SK-N-SH (cell line): ENCODE measurements at regions not wholly inside any gene's neighbourhood (a gene's known extent, or its start where the extent isn't known, plus 50 kb on each side); places are given as distances from the start of the nearest gene placed in this dataset.

ENCODE experiments used
- CTCF ChIA-PET: fragments of 300-600, 350-600 bp; formaldehyde crosslinking; extraction: SDS; loops from one replicate; lab custom pipeline; 2021; lab: Yijun Ruan, JAX
- POLR2A ChIA-PET: fragments of 350-600 bp; sonication (Branson Sonifier 250); formaldehyde crosslinking; extraction: SDS; loops from one replicate; lab custom pipeline; 2020; ENCODE audit warnings: antibody characterized with exemption, inconsistent platforms; lab: Yijun Ruan, JAX
- DNase-seq: peaks from one replicate; pipeline ENCODE4 v3.0.0; 2012
- H2AFZ ChIP-seq: fragments of 200-600 bp; sonication (generic); 2 replicates; pipeline ENCODE4 v1.8.1; 2016; ENCODE audit warnings: antibody characterized with exemption, mild to moderate bottlenecking, low read depth
- H3F3A ChIP-seq: fragments of 200-600 bp; sonication (generic); replicated peaks from 2 replicates; pipeline ENCODE3; 2016; ENCODE audit warnings: antibody characterized with exemption, mild to moderate bottlenecking; ENCODE audit not compliant: insufficient read depth
- H3K27ac ChIP-seq, 2 experiments: fragments of 200-500 bp in 1 of 2; fragments of 200-600 bp in 1 of 2; sonication (Bioruptor generic) in 1 of 2; sonication (generic), shearing (Covaris generic) in 1 of 2; 2 replicates each; pipeline versions ENCODE4 v1.5.1 to v1.6.1; 2014 to 2016; ENCODE audit warnings: low read depth in 2 of 2, inconsistent platforms in 1 of 2, low read length in 1 of 2, mild to moderate bottlenecking in 1 of 2, mixed read lengths in 1 of 2
- H3K27me3 ChIP-seq: fragments of 200-600 bp; sonication (generic), shearing (Covaris generic); 2 replicates; pipeline ENCODE4 v1.6.1; 2016; ENCODE audit warnings: mixed run types; ENCODE audit not compliant: insufficient read depth
- H3K36me3 ChIP-seq, 2 experiments: fragments of 200-500 bp in 1 of 2; fragments of 200-600 bp in 1 of 2; sonication (Bioruptor generic) in 1 of 2; sonication (generic) in 1 of 2; replicated peaks in 1 of 2; 2 replicates each; pipeline versions ENCODE3 to v1.5.1; 2014 to 2016; ENCODE audit warnings: low read length in 1 of 2, mild to moderate bottlenecking in 1 of 2; ENCODE audit not compliant: insufficient read depth in 2 of 2, control insufficient read depth in 1 of 2
- H3K4me1 ChIP-seq, 2 experiments: fragments of 200-500 bp in 1 of 2; fragments of 200-600 bp in 1 of 2; sonication (Bioruptor generic) in 1 of 2; sonication (generic), shearing (Covaris generic) in 1 of 2; 2 replicates each; pipeline versions ENCODE4 v1.5.1 to v1.6.1; 2014 to 2016; ENCODE audit warnings: low read depth in 1 of 2, low read length in 1 of 2, mixed run types in 1 of 2; ENCODE audit not compliant: insufficient read depth in 2 of 2, control insufficient read depth in 1 of 2
- H3K4me2 ChIP-seq: fragments of 200-600 bp; sonication (generic), shearing (Covaris generic); 2 replicates; pipeline ENCODE4 v1.6.1; 2017; ENCODE audit warnings: mixed run types
- H3K4me3 ChIP-seq, 2 experiments: fragments of 200-500 bp in 1 of 2; fragments of 200-600 bp in 1 of 2; sonication (Bioruptor generic) in 1 of 2; sonication (generic), shearing (Covaris generic) in 1 of 2; 2 replicates each; pipeline versions ENCODE4 v1.5.1 to v1.8.1; 2014 to 2016; ENCODE audit warnings: low read depth in 2 of 2, inconsistent platforms in 1 of 2, low read length in 1 of 2, mild to moderate bottlenecking in 1 of 2, mixed read lengths in 1 of 2, moderate library complexity in 1 of 2
- H3K79me2 ChIP-seq: fragments of 200-600 bp; sonication (generic); 2 replicates; pipeline ENCODE4 v1.8.1; 2017; ENCODE audit warnings: mild to moderate bottlenecking; ENCODE audit not compliant: insufficient read depth
- H3K9ac ChIP-seq: fragments of 200-600 bp; sonication (generic); 2 replicates; pipeline ENCODE4 v1.6.1; 2017; ENCODE audit warnings: mixed run types
- H3K9me2 ChIP-seq: fragments of 200-600 bp; sonication (generic); 2 replicates; pipeline ENCODE4 v1.6.1; 2017; ENCODE audit warnings: mixed run types
- H3K9me3 ChIP-seq: fragments of 200-600 bp; sonication (generic); 2 replicates; pipeline ENCODE4 v1.6.1; 2017; ENCODE audit warnings: mixed run types, mild to moderate bottlenecking, moderate library complexity
- H4K20me1 ChIP-seq: fragments of 200-600 bp; sonication (generic); 2 replicates; pipeline ENCODE4 v1.6.1; 2017; ENCODE audit warnings: mild to moderate bottlenecking, mixed run types; ENCODE audit not compliant: insufficient read depth
- ELF1 ChIP-seq: IDR thresholded peaks from 2 replicates; pipeline ENCODE4 v1.4.0; 2012
- EP300 ChIP-seq, 2 experiments: IDR thresholded peaks; 2 replicates each; pipeline versions ENCODE4 v1.4.0 to v1.6.1; 2012; ENCODE audit warnings: borderline replicate concordance in 1 of 2, low read depth in 1 of 2, low read length in 1 of 2
- EZH2phosphoT487 ChIP-seq: fragments of 200-600 bp; sonication (generic); IDR thresholded peaks from 2 replicates; pipeline ENCODE4 v1.6.1; 2017; ENCODE audit warnings: low read depth, mixed run types, mild to moderate bottlenecking, antibody characterized with exemption, moderate library complexity, borderline replicate concordance
- FOSL2 ChIP-seq: IDR thresholded peaks from 2 replicates; pipeline ENCODE4 v1.4.0; 2012; ENCODE audit warnings: low read depth, mild to moderate bottlenecking, moderate library complexity, borderline replicate concordance
- FOXJ3 ChIP-seq: sonication (generic); formaldehyde crosslinking; IDR thresholded peaks from 2 replicates; pipeline ENCODE4 v1.5.1; 2020; ENCODE audit warnings: mild to moderate bottlenecking, missing genetic modification reagents
- GATA2 ChIP-seq: sonication (generic); formaldehyde crosslinking; IDR thresholded peaks from 2 replicates; pipeline ENCODE4 v1.5.0; 2020; ENCODE audit warnings: mild to moderate bottlenecking, missing genetic modification reagents
- MEF2A ChIP-seq: IDR thresholded peaks from 2 replicates; pipeline ENCODE4 v1.4.0; 2012; ENCODE audit warnings: low read depth, borderline replicate concordance
- MXI1 ChIP-seq: IDR thresholded peaks from 2 replicates; pipeline ENCODE4 v1.6.1; 2012; ENCODE audit warnings: mild to moderate bottlenecking, low read depth, low read length, improper control_type of control experiment
- NFIC ChIP-seq: IDR thresholded peaks from 2 replicates; pipeline ENCODE4 v1.4.0; 2012; ENCODE audit warnings: borderline replicate concordance
- NRF1 ChIP-seq: IDR thresholded peaks from 2 replicates; pipeline ENCODE4 v1.6.1; 2012; ENCODE audit warnings: low read depth, mild to moderate bottlenecking, low read length
- RCOR1 ChIP-seq: fragments of 150-350 bp; IDR thresholded peaks from 2 replicates; pipeline ENCODE4 v1.6.1; 2017; ENCODE audit warnings: antibody characterized with exemption, low read length
- RXRA ChIP-seq: IDR thresholded peaks from 2 replicates; pipeline ENCODE4 v1.4.0; 2012; ENCODE audit warnings: low read depth, mild to moderate bottlenecking, borderline replicate concordance
- SIN3A ChIP-seq: IDR thresholded peaks from 2 replicates; pipeline ENCODE4 v1.6.1; 2012; ENCODE audit warnings: low read depth, mild to moderate bottlenecking, low read length, moderate library complexity, borderline replicate concordance
- TAF1 ChIP-seq: IDR thresholded peaks from 2 replicates; pipeline ENCODE4 v1.6.1; 2012; ENCODE audit warnings: low read depth, mild to moderate bottlenecking, low read length, moderate library complexity, borderline replicate concordance
- TCF12 ChIP-seq: IDR thresholded peaks from 2 replicates; pipeline ENCODE4 v1.4.0; 2012
- WGBS: methylation state at CpG from one replicate; pipeline ENCODE4 v1.1.6; 2017; ENCODE audit warnings: low lambda C conversion rate; 5-methylcytosine and 5-hydroxymethylcytosine counted together
- TF ChIP-seq, protein P1 (sequence below): IDR thresholded peaks from 2 replicates; pipeline ENCODE4 v1.4.0; 2012; ENCODE audit warnings: low read depth
- TF ChIP-seq, protein P2 (sequence below): fragments of 150-350 bp; IDR thresholded peaks from 2 replicates; pipeline ENCODE4 v1.6.1; 2017; ENCODE audit warnings: antibody characterized with exemption, low read length, low read depth, borderline replicate concordance
- TF ChIP-seq, protein P3 (sequence below): fragments of 200-600 bp; sonication (generic); IDR thresholded peaks from 2 replicates; pipeline ENCODE4 v1.6.1; 2017; ENCODE audit warnings: antibody characterized with exemption, mild to moderate bottlenecking, moderate library complexity

DNA sequence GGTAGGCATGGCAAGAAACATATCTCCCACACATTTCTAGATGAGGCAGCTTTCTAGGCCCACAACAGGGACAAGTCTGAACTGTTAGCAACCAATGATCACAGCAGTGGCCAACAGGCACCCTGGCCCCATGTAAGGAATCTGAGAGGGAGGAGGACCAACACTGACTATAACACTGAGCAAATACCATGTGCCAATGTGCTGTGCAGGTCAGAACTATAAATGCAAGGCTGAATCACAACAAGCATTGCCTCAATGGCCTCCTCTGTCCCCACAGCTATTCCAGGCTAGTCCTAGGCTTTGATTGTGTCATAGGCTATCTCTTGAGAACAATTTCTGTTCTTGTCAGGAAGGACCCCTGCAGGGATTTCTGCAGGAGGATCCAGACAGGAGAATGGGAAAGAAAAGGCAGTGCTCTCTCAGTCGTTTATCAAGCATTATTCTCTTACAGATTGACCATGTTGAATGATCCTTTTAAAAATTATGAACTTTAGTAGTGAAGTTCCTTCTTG is 221.2 kb downstream of the TLE1 start:
- Histone ChIP-seq H3K27me3 (no peaks in the 10 kb centered on the region), H3K4me2 (no peak overlapping the region), H3K79me2 (no peaks in the 10 kb centered on the region), H3K9ac (no peak overlapping the region), H3K36me3 (no peaks in the 10 kb centered on the region), H3K4me1 (no peaks in the 10 kb centered on the region; a peak in 1 of 4 replicates), H4K20me1 (no peaks in the 10 kb centered on the region), H3K27ac (no peak overlapping the region), H2AFZ (no peak overlapping the region), H3K4me3 (no peak overlapping the region), H3F3A (no peaks in the 10 kb centered on the region), H3K9me3 (no peaks in the 10 kb centered on the region), H3K9me2 (no peaks in the 10 kb centered on the region)
- ChIA-PET POLR2A (no interaction called here), CTCF (no interaction called here)
- WGBS = 38% methylated on average over 1 of the region's 1 CpG
- DNase-seq = no peak
- TF ChIP-seq MEF2A (no peak), FOXJ3 (CRISPR knock-in tag) (no peak), RCOR1 (no peak), ELF1 (no peak), SIN3A (no peak), EP300 (IDR thresholded peaks at IDR 0.05; ENCODE audit: borderline replicate concordance in 1 of 2, low read depth in 1 of 2, low read length in 1 of 2) (no peak), RXRA (no peak), TCF12 (no peak), NFIC (no peak), NRF1 (no peak), GATA2 (no peak), TAF1 (no peak)
- TF ChIP-seq, protein P1, sequence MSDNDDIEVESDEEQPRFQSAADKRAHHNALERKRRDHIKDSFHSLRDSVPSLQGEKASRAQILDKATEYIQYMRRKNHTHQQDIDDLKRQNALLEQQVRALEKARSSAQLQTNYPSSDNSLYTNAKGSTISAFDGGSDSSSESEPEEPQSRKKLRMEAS = no peak
- TF ChIP-seq, protein P2, sequence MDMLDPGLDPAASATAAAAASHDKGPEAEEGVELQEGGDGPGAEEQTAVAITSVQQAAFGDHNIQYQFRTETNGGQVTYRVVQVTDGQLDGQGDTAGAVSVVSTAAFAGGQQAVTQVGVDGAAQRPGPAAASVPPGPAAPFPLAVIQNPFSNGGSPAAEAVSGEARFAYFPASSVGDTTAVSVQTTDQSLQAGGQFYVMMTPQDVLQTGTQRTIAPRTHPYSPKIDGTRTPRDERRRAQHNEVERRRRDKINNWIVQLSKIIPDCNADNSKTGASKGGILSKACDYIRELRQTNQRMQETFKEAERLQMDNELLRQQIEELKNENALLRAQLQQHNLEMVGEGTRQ = no peak
- TF ChIP-seq, protein P3, sequence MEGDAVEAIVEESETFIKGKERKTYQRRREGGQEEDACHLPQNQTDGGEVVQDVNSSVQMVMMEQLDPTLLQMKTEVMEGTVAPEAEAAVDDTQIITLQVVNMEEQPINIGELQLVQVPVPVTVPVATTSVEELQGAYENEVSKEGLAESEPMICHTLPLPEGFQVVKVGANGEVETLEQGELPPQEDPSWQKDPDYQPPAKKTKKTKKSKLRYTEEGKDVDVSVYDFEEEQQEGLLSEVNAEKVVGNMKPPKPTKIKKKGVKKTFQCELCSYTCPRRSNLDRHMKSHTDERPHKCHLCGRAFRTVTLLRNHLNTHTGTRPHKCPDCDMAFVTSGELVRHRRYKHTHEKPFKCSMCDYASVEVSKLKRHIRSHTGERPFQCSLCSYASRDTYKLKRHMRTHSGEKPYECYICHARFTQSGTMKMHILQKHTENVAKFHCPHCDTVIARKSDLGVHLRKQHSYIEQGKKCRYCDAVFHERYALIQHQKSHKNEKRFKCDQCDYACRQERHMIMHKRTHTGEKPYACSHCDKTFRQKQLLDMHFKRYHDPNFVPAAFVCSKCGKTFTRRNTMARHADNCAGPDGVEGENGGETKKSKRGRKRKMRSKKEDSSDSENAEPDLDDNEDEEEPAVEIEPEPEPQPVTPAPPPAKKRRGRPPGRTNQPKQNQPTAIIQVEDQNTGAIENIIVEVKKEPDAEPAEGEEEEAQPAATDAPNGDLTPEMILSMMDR = no peak

DNA sequence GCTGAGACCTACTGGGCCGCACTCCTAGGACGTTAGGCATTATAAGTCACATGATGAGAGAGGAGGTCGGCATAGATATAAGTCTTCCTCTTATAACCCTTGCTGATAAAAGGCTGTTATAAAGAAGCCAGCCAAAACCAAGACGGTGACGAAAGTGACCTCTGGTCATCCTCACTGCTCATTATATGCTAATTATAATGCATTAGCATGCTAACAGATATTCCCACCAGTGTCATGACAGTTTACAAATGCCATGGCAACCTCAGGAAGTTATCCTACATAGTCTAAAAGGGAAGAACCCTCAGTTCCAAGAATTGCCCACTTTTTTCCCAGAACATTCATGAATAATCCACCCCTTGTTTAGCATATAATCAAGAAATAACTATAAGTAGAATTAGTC is 222.4 kb downstream of the TLE1 start:
- no peak overlapping the region for H2AFZ ChIP-seq
- POLR2A ChIA-PET = no interaction called here
- CTCF ChIA-PET = no interaction called here

More for the DNA sequence above, 222.4 kb downstream of the TLE1 start:
- Histone ChIP-seq H4K20me1 (no peaks in the 10 kb centered on the region), H3K9me2 (no peaks in the 10 kb centered on the region), H3K9ac (no peak overlapping the region), H3F3A (no peaks in the 10 kb centered on the region), H3K36me3 (no peaks in the 10 kb centered on the region), H3K27me3 (no peaks in the 10 kb centered on the region), H3K9me3 (no peaks in the 10 kb centered on the region), H3K4me2 (no peak overlapping the region), H3K4me1 (no peaks in the 10 kb centered on the region; a peak in 1 of 4 replicates), H3K79me2 (no peaks in the 10 kb centered on the region), H3K4me3 (no peak overlapping the region), H3K27ac (no peak overlapping the region)
- no peak for TF ChIP-seq MXI1
- no peak for TF ChIP-seq EZH2phosphoT487
- no peak for TF ChIP-seq SIN3A
- no peak for TF ChIP-seq FOSL2
- DNase-seq = no peak
- 77% methylated on average over 5 of the region's 5 CpGs for WGBS
